ENCODE measurements at regions not wholly inside any gene's neighbourhood (a gene's known extent, or its start where the extent isn't known, plus 50 kb on each side); places are given as distances from the start of the nearest gene placed in this dataset.

- peak; percentile 85 for TF ChIP-seq GATA2 (IDR thresholded peaks at IDR 0.05; ENCODE audit: low read depth, low read length)
- no peak for TF ChIP-seq GATA3 (IDR thresholded peaks at IDR 0.05; ENCODE audit: low read depth, low read length)
Observed at GRCh38 chr22:46064228-46064965, 85.9 kb upstream of the PPARA start.

DNA sequence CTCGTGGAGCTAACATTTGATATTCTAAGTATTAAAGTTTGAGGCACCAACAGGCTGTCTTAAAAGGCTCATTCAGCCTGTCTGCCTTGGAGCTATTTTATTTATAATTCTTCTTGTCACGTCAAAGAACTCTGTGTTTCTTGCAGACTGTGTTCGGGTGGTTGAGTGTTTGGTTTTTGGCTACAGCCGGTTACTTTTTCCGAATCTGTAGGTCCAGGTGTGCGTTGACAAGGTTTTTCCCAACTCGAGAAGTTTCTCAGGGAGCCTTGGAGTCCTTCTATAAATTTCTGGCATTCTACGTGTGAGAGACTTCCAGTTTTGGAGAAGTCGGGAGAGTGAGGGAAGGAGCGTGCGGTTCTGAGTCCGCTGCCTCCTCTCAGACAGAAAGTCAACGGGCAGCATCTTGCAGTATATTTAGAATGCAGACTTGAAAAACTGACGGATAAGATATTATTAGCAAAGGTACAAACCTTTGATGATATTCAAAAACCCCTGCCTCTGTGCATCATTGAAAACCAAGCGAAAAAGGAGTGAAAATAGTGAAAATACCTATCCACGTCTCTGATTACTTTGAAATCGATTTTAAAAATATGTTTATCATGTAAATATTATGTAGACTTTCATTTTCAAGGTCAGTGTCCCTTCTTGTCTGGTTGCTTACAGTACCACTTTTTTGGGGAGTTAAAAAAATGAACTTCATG, 85.2 kb upstream of the PPARA start:
- TF ChIP-seq GATA3 (IDR thresholded peaks at IDR 0.05; ENCODE audit: low read depth, low read length) (no peak), GATA2 (IDR thresholded peaks at IDR 0.05; ENCODE audit: low read depth, low read length) (no peak)

DNA sequence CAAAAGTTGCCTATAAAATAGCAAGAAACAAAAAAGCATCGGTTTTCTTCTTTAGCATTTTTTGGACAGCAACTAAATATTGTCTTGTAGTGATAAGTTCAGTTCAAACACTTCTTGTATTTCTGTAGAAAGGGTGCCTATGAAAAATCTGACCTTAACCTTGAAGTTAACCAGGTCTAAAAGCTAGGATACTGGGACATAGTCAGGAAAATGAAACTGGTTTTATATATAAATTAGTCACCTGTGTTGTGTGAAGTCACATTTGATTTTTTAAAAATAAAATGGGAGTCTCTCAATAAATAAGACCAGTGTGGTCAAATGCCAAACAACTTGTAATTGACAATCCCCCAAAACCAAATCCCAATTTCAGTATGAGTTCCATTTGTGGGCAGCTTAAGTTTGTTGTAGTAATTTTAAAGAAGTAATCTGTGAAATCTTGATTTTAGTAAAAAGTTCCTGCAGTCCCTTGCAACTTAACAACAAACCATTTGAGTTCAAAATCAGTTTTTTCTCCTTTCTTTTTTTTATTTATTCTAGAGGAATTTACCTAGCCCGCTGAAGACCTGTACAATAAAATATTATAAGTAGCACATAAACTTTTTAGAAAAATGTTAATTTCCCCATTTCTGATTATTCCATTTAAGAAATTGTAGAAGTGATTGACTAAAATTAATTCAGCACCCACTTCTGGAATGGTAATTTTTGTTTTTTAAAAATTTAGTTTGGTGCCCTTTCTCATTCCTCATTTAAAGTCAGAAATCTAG, 84.5 kb upstream of the PPARA start:
- no peak for TF ChIP-seq GATA2 (IDR thresholded peaks at IDR 0.05; ENCODE audit: low read depth, low read length)
- no peak for TF ChIP-seq GATA3 (IDR thresholded peaks at IDR 0.05; ENCODE audit: low read depth, low read length)

GRCh38 chr22:46066691-46067090, 83.6 kb upstream of the PPARA start:
- no peak for TF ChIP-seq GATA2 (IDR thresholded peaks at IDR 0.05; ENCODE audit: low read depth, low read length)
- TF ChIP-seq GATA3 (IDR thresholded peaks at IDR 0.05; ENCODE audit: low read depth, low read length), result no peak

GRCh38 chr22:46067159-46068111, 82.9 kb upstream of the PPARA start:
- TF ChIP-seq GATA3 (IDR thresholded peaks at IDR 0.05; ENCODE audit: low read depth, low read length) (no peak), GATA2 (IDR thresholded peaks at IDR 0.05; ENCODE audit: low read depth, low read length) (0 out of 2 replicates have a peak, but pooled peaks have one; percentile 6)

- TF ChIP-seq GATA3 (IDR thresholded peaks at IDR 0.05; ENCODE audit: low read depth, low read length) (no peak), GATA2 (IDR thresholded peaks at IDR 0.05; ENCODE audit: low read depth, low read length) (no peak)
Observed at GRCh38 chr22:46068181-46068592, 82.1 kb upstream of the PPARA start.

- TF ChIP-seq GATA3 (IDR thresholded peaks at IDR 0.05; ENCODE audit: low read depth, low read length), result no peak
- no peak for TF ChIP-seq GATA2 (IDR thresholded peaks at IDR 0.05; ENCODE audit: low read depth, low read length)
Observed at GRCh38 chr22:46068593-46069491, 81.5 kb upstream of the PPARA start.

DNA sequence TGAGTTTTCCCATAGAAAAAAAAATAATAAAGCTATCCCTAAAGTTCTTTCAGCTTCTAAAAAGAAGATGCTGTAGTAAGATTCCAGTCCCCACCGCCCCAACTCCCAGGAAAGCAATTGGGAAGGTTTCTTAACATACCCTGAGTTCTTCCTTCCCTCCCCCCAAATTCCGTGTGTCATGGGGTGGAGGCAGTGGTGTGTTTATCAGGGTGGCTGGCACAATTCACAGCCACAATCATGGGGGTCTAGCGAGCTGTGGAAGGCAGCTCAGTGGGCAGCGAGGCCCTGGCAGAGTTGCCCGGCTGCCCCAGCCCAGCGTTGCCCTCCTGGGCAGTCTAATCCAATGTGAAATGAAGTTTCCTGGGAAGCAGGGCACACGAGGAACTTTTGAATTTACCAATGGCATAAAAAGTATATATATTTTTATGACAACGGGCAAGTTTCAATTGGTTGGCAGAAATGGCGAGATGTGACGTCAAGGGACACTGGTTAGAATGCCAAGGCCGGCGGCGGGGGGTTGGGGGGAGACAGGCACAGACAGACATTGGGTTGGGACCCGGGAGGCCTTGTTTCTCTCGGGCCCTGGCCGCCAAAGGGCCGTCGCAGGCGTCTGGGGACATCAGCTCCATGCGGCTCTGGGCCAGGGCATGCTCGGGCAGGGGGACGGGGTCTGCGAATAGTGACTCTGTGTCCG, 80.7 kb upstream of the PPARA start:
- TF ChIP-seq GATA3 (IDR thresholded peaks at IDR 0.05; ENCODE audit: low read depth, low read length) (no peak), GATA2 (IDR thresholded peaks at IDR 0.05; ENCODE audit: low read depth, low read length) (no peak)

DNA sequence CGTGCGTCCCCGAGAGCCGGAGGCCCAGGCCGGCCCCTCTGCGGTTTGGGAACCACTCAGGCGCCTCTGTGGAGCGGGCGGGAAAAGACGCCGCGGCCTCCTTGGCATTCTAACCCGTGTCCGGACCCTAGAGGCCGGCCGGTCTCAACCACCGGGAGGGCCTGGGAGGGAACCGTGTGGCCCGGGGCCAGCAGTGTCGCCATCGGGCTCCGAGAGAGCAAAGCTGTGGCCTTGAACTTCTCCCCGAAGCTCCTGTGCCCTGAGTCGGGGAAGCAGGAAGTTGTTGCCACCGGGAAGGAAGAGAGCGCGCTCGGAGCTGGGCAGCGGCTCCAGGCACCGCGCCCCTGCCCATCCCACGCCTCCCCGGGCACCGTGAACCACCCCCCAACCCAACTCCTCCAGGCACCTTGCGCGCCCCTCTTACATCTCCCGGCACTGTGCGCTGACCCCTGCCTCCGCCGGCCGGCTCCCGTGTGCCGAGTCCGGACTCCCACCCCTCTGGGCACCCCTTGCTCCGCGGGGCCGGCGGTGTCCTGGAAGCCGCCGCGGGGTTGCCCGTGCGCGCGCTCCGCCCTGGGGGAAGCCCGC, 80.0 kb upstream of the PPARA start:
- TF ChIP-seq GATA3 (IDR thresholded peaks at IDR 0.05; ENCODE audit: low read depth, low read length), result no peak
- TF ChIP-seq GATA2 (IDR thresholded peaks at IDR 0.05; ENCODE audit: low read depth, low read length), result no peak

- TF ChIP-seq GATA2 (IDR thresholded peaks at IDR 0.05; ENCODE audit: low read depth, low read length) (no peak), GATA3 (IDR thresholded peaks at IDR 0.05; ENCODE audit: low read depth, low read length) (no peak)
Observed at GRCh38 chr22:46070803-46071450, 79.4 kb upstream of the PPARA start.

DNA sequence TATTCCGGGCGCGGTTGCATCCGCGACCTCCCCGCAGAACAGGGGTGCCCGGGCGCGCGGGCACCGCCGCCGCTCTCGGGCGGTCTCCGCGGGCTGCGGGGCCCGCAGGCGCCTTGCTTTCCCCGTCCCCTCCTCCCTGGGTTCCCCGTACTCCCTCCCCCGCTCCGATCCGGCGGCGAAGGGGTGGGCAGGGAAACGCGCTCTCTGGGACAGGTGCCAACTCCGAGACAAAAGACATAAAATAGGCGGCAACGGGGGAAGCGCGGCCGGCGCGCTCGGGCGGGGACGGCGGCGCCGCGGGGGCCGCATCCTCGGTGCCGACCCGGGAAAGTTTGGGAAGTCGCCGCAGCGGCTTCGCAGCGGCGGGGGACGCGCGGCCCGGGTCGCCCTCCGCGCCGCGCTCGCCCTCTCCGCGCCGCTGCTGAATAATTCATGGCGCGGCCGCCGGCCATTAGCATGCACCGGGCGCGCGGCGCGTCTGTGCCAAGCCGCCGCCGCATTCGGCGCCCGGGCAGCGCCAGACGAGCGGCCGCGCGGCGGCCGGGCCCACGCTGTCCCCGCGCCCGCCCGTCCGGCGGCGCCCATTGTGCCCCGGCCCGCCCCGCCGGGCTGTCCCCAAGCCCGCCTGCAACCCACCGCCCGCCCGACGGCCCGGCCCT, 78.7 kb upstream of the PPARA start:
- no peak for TF ChIP-seq GATA2 (IDR thresholded peaks at IDR 0.05; ENCODE audit: low read depth, low read length)
- TF ChIP-seq GATA3 (IDR thresholded peaks at IDR 0.05; ENCODE audit: low read depth, low read length), result no peak

All from SH-SY5Y (cell line).